ENCODE measurements at regions not wholly inside any gene's neighbourhood (a gene's known extent, or its start where the extent isn't known, plus 50 kb on each side); places are given as distances from the start of the nearest gene placed in this dataset.

GRCh38 chr11:45036010-45036409 is 85.3 kb upstream of the TP53I11 start:
- Histone ChIP-seq H3K27ac (no peak overlapping the region), H3K4me2 (no peak overlapping the region), H3K9me3 (peaks cover 15% of the 10 kb centered on the region; the same call in 1 of the 3 replicates), H3K4me1 (no peaks in the 10 kb centered on the region), H3K4me3 (no peak overlapping the region)
- TF ChIP-seq RFX5 (IDR thresholded peaks at IDR 0.05) (no peak), CBX2 (IDR thresholded peaks at IDR 0.05; ENCODE audit: borderline replicate concordance, low read depth) (no peak), FOXS1 (CRISPR knock-in tag; IDR thresholded peaks at IDR 0.05) (no peak), FOSL2 (IDR thresholded peaks at IDR 0.05) (no peak), FOSL2 (CRISPR knock-in tag; IDR thresholded peaks at IDR 0.05) (no peak), EP300 (IDR thresholded peaks at IDR 0.05) (no peak), ESRRA (IDR thresholded peaks at IDR 0.05; ENCODE audit: borderline replicate concordance, low read length) (no peak), CTCF (IDR thresholded peaks at IDR 0.05) (no peak), NFE2L2 (conservative IDR thresholded peaks at IDR 0.05; ENCODE audit: low read length) (no peak), MAZ (IDR thresholded peaks at IDR 0.05; ENCODE audit: borderline replicate concordance, low read depth, low read length) (no peak), POLR2AphosphoS2 (conservative IDR thresholded peaks at IDR 0.05; ENCODE audit: low read length) (no peak), HDAC2 (IDR thresholded peaks at IDR 0.05) (no peak), SREBF2 (IDR thresholded peaks at IDR 0.05) (no peak)
- ChIA-PET CTCF (interaction anchor here (1.0 to 1.8 kb wide), 3 partner anchors 57 to 84 kb away, joined by 3 to 4 read pairs (median 4); no protein-coding TSS in a partner anchor), POLR2A (no interaction called here)
- WGBS (ENCODE audit: missing lambda C conversion rate): 93% methylated on average over 3 of the region's 3 CpGs
- no peak for ATAC-seq
- no peak for DNase-seq (ENCODE audit: low read depth in 1 of 2, low spot score in 1 of 2)
- no peak for FAIRE-seq

GRCh38 chr11:45036733-45037132 is 86.0 kb upstream of the TP53I11 start:
- Histone ChIP-seq H3K4me3 (no peak overlapping the region), H3K27ac (no peak overlapping the region), H3K4me2 (no peak overlapping the region), H3K9me3 (peaks cover 15% of the 10 kb centered on the region; the same call in 1 of the 3 replicates), H3K4me1 (no peaks in the 10 kb centered on the region)
- ATAC-seq: no peak
- WGBS (ENCODE audit: missing lambda C conversion rate): 58% methylated on average over 6 of the region's 6 CpGs
- DNase-seq (ENCODE audit: low read depth in 1 of 2, low spot score in 1 of 2): no peak
- POLR2A ChIA-PET: no interaction called here
- no peak for FAIRE-seq
- CTCF ChIA-PET: interaction anchor here (1.0 to 1.8 kb wide), 3 partner anchors 28 to 100 kb away, joined by 3 to 4 read pairs (median 4); no protein-coding TSS in a partner anchor
- TF ChIP-seq FOSB (CRISPR knock-in tag; IDR thresholded peaks at IDR 0.05) (no peak), ELK1 (IDR thresholded peaks at IDR 0.05; ENCODE audit: low read depth, low read length) (no peak), FOXS1 (CRISPR knock-in tag; IDR thresholded peaks at IDR 0.05) (no peak), ZC3H11A (IDR thresholded peaks at IDR 0.05) (no peak), MYC (IDR thresholded peaks at IDR 0.05; ENCODE audit: borderline replicate concordance, low read length) (no peak), REST (IDR thresholded peaks at IDR 0.05) (no peak), HOXB5 (CRISPR knock-in tag; IDR thresholded peaks at IDR 0.05) (no peak), SREBF2 (IDR thresholded peaks at IDR 0.05) (no peak), GATA3 (IDR thresholded peaks at IDR 0.05; ENCODE audit: borderline replicate concordance) (no peak), POLR2A (IDR thresholded peaks at IDR 0.05; ENCODE audit: low read length) (no peak), JUNB (IDR thresholded peaks at IDR 0.05) (no peak), CHD2 (IDR thresholded peaks at IDR 0.05; ENCODE audit: low read length, partially characterized antibody) (no peak), E2F6 (IDR thresholded peaks at IDR 0.05; ENCODE audit: borderline replicate concordance, low read depth) (no peak), RFX5 (IDR thresholded peaks at IDR 0.05) (no peak), ESRRA (IDR thresholded peaks at IDR 0.05; ENCODE audit: borderline replicate concordance, low read length) (no peak), BCL3 (IDR thresholded peaks at IDR 0.05) (no peak)

Data from A549 (cell line).